H9 (cell line): ENCODE measurements at regions not wholly inside any gene's neighbourhood (a gene's known extent, or its start where the extent isn't known, plus 50 kb on each side); places are given as distances from the start of the nearest gene placed in this dataset.
"Not testable (repeated sequence)": the region's sequence is repeated elsewhere in the genome, so short reads cannot be mapped to it uniquely, and the experiment has no call there.

Source experiments
- DNase-seq: peaks from one replicate; pipeline ENCODE4 v3.0.0-alpha.2; 2017
- H2AFZ ChIP-seq: one replicate; pipeline ENCODE4 v1.6.1; 2013; ENCODE audit warnings: mild to moderate bottlenecking, low read length, control low read depth, moderate library complexity
- H2AK5ac ChIP-seq: 2 replicates; pipeline ENCODE4 v1.6.1; 2013; ENCODE audit warnings: low read length, control low read depth, mixed read lengths; ENCODE audit not compliant: insufficient read length
- H2BK120ac ChIP-seq: one replicate; pipeline ENCODE4 v1.6.1; 2013; ENCODE audit warnings: low read depth, mild to moderate bottlenecking, low read length, control low read depth, inconsistent platforms; ENCODE audit not compliant: poor library complexity, severe bottlenecking
- H2BK12ac ChIP-seq: 2 replicates; pipeline ENCODE4 v1.6.1; 2013; ENCODE audit warnings: low read length, control low read depth, mixed read lengths, low read depth; ENCODE audit not compliant: insufficient read length
- H2BK15ac ChIP-seq: 2 replicates; pipeline ENCODE4 v1.6.1; 2013; ENCODE audit warnings: low read depth, low read length, control low read depth
- H2BK20ac ChIP-seq: one replicate; pipeline ENCODE4 v1.6.1; 2013; ENCODE audit warnings: low read depth, mild to moderate bottlenecking, low read length, control low read depth, inconsistent platforms; ENCODE audit not compliant: poor library complexity, severe bottlenecking
- H2BK5ac ChIP-seq: 2 replicates; pipeline ENCODE4 v1.6.1; 2013; ENCODE audit warnings: low read length, control low read depth, mixed read lengths; ENCODE audit not compliant: insufficient read length
- H3K14ac ChIP-seq: 2 replicates; pipeline ENCODE4 v1.6.1; 2013; ENCODE audit warnings: low read length, control low read depth; ENCODE audit not compliant: insufficient read depth
- H3K18ac ChIP-seq: 2 replicates; pipeline ENCODE4 v1.6.1; 2013; ENCODE audit warnings: low read depth, mild to moderate bottlenecking, mixed read lengths, low read length, control low read depth; ENCODE audit not compliant: insufficient read length
- H3K23ac ChIP-seq: 2 replicates; pipeline ENCODE4 v1.6.1; 2013; ENCODE audit warnings: low read length, control low read depth, mixed read lengths, low read depth; ENCODE audit not compliant: insufficient read length
- H3K23me2 ChIP-seq: 2 replicates; pipeline ENCODE4 v1.6.1; 2013; ENCODE audit warnings: low read depth, mild to moderate bottlenecking, mixed read lengths, low read length, control low read depth; ENCODE audit not compliant: insufficient read length, poor library complexity, severe bottlenecking
- H3K27ac ChIP-seq: 2 replicates; pipeline ENCODE4 v1.5.1; 2013; ENCODE audit warnings: low read length, control low read depth, mixed read lengths, low read depth; ENCODE audit not compliant: insufficient read length
- H3K27me3 ChIP-seq: 2 replicates; pipeline ENCODE4 v1.6.1; 2013; ENCODE audit warnings: low read length, control low read depth, inconsistent platforms; ENCODE audit not compliant: insufficient read depth
- H3K4ac ChIP-seq: 2 replicates; pipeline ENCODE4 v1.6.1; 2013; ENCODE audit warnings: low read depth, mild to moderate bottlenecking, control low read depth, inconsistent platforms, low read length, moderate library complexity
- H3K4me1 ChIP-seq: 2 replicates; pipeline ENCODE4 v1.6.1; 2013; ENCODE audit warnings: low read length, control low read depth, inconsistent platforms; ENCODE audit not compliant: insufficient read depth
- H3K4me2 ChIP-seq: 2 replicates; pipeline ENCODE4 v1.6.1; 2013; ENCODE audit warnings: low read length, control low read depth, mixed read lengths; ENCODE audit not compliant: insufficient read length, insufficient read depth
- H3K56ac ChIP-seq: 2 replicates; pipeline ENCODE4 v1.6.1; 2013; ENCODE audit warnings: low read depth, mild to moderate bottlenecking, mixed read lengths, low read length, control low read depth; ENCODE audit not compliant: insufficient read length
- H3K79me1 ChIP-seq: 2 replicates; pipeline ENCODE4 v1.6.1; 2013; ENCODE audit warnings: low read depth, mild to moderate bottlenecking, moderate library complexity, low read length, control low read depth, inconsistent platforms; ENCODE audit not compliant: insufficient read depth, poor library complexity, severe bottlenecking
- H3K79me2 ChIP-seq: 2 replicates; pipeline ENCODE4 v1.6.1; 2013; ENCODE audit warnings: low read length, control low read depth, inconsistent platforms; ENCODE audit not compliant: insufficient read depth
- H3K9ac ChIP-seq: 2 replicates; pipeline ENCODE4 v1.6.1; 2013; ENCODE audit warnings: low read length, control low read depth, mixed read lengths; ENCODE audit not compliant: insufficient read length; ENCODE audit errors: extremely low read depth
- H3K9me3 ChIP-seq: one replicate; pipeline ENCODE4 v1.6.1; 2013; ENCODE audit warnings: low read depth, low read length, inconsistent platforms; ENCODE audit not compliant: control insufficient read depth
- H3T11ph ChIP-seq: one replicate; pipeline ENCODE4 v1.6.1; 2013; ENCODE audit warnings: mild to moderate bottlenecking, low read length, control low read depth, inconsistent platforms
- H4K20me1 ChIP-seq: one replicate; pipeline ENCODE4 v1.6.1; 2013; ENCODE audit not compliant: control insufficient read depth, insufficient read length, insufficient read depth
- H4K5ac ChIP-seq: 2 replicates; pipeline ENCODE4 v1.6.1; 2013; ENCODE audit warnings: low read depth, mild to moderate bottlenecking, mixed read lengths, low read length, control low read depth; ENCODE audit not compliant: insufficient read length
- H4K8ac ChIP-seq: replicated peaks from 2 replicates; pipeline ENCODE4 v1.6.1; 2013; ENCODE audit warnings: low read length, control low read depth, mixed read lengths, low read depth; ENCODE audit not compliant: insufficient read length
- H4K91ac ChIP-seq: 2 replicates; pipeline ENCODE4 v1.6.1; 2013; ENCODE audit warnings: low read depth, mild to moderate bottlenecking, moderate library complexity, mixed read lengths, low read length, control low read depth; ENCODE audit not compliant: insufficient read length
- H3K27ac Mint-ChIP-seq, 3 experiments: 2 replicates in 2 of 3; 3 replicates in 1 of 3; pipeline ENCODE4 v1.8.0; 2020 to 2021; ENCODE audit warnings: mixed read lengths in 3 of 3, mild to moderate bottlenecking in 1 of 3, moderate library complexity in 1 of 3
- H3K27me3 Mint-ChIP-seq: 2 replicates; pipeline ENCODE4 v1.8.0; 2021; ENCODE audit warnings: low read depth, mild to moderate bottlenecking, moderate library complexity, mixed read lengths
- H3K36me3 Mint-ChIP-seq, 3 experiments: 2 replicates in 2 of 3; 3 replicates in 1 of 3; pipeline ENCODE4 v1.8.0; 2020 to 2021; ENCODE audit warnings: low read depth in 3 of 3, mixed read lengths in 3 of 3; ENCODE audit not compliant: insufficient read depth in 1 of 3
- H3K4me1 Mint-ChIP-seq, 2 experiments: 2 replicates each; pipeline ENCODE4 v1.8.0; 2020; ENCODE audit warnings: mixed read lengths in 2 of 2
- H3K4me3 Mint-ChIP-seq, 2 experiments: 2 replicates in 1 of 2; 3 replicates in 1 of 2; pipeline ENCODE4 v1.8.0; 2020 to 2021; ENCODE audit warnings: mild to moderate bottlenecking in 2 of 2, mixed read lengths in 2 of 2, moderate library complexity in 1 of 2
- H3K9me3 Mint-ChIP-seq, 2 experiments: 2 replicates in 1 of 2; 3 replicates in 1 of 2; pipeline ENCODE4 v1.8.0; 2020; ENCODE audit warnings: mild to moderate bottlenecking in 2 of 2, mixed read lengths in 2 of 2, moderate library complexity in 1 of 2
- WGBS: extraction: QIAGEN DNeasy Blood & Tissue Kit; methylation state at CpG from one replicate; pipeline ENCODE4 v1.1.7; 2013; ENCODE audit warnings: missing lambda C conversion rate, low lambda C conversion rate, mixed read lengths; ENCODE audit not compliant: insufficient read length; ENCODE audit errors: extremely low coverage; 5-methylcytosine and 5-hydroxymethylcytosine counted together

DNA sequence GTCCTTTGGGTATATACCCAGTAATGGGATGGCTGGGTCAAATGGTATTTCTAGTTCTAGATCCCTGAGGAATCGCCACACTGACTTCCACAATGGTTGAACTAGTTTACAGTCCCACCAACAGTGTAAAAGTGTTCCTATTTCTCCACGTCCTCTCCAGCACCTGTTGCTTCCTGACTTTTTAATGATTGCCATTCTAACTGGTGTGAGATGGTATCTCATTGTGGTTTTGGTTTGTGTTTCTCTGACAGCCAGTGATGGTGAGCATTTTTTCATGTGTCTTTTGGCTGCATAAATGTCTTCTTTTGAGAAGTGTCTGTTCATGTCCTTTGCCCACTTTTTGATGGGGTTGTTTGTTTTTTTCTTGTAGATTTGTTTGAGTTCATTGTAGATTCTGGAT, 63.4 kb upstream of the PTPDC1 start:
- H3K56ac ChIP-seq, H2BK15ac ChIP-seq, H3K27me3 Mint-ChIP-seq, H3K4me1 Mint-ChIP-seq, DNase-seq, H2BK12ac ChIP-seq, H3K79me2 ChIP-seq, H4K20me1 ChIP-seq, H3K23ac ChIP-seq, H3K4me2 ChIP-seq, H3K9me3 ChIP-seq, H3K27me3 ChIP-seq, H3K27ac ChIP-seq, H3K18ac ChIP-seq, H2AFZ ChIP-seq, H3K23me2 ChIP-seq, H2BK20ac ChIP-seq, H3K4me3 Mint-ChIP-seq, H3K36me3 Mint-ChIP-seq, H2AK5ac ChIP-seq, H3K9ac ChIP-seq, H3K4me1 ChIP-seq, H4K5ac ChIP-seq, H3K79me1 ChIP-seq, H4K8ac ChIP-seq, H3K27ac Mint-ChIP-seq, H2BK120ac ChIP-seq, H3K14ac ChIP-seq, H3T11ph ChIP-seq, H3K4ac ChIP-seq, H2BK5ac ChIP-seq, H4K91ac ChIP-seq: not testable (repeated sequence)
- WGBS, result no CpG with 5 or more reads among the region's 2 CpGs
- H3K9me3 Mint-ChIP-seq, result peaks cover 18 to 28% of the 10 kb centered on the region in 2 experiments
